Subcutaneous abdominal adipose tissue (tissue), 5 donors: ENCODE measurements at regions not wholly inside any gene's neighbourhood (a gene's known extent, or its start where the extent isn't known, plus 50 kb on each side); places are given as distances from the start of the nearest gene placed in this dataset.
A peak's percentile ranks its signal among the peaks of the same experiment; 100 is the strongest.

Experiments
- H3K27ac ChIP-seq: one replicate; pipeline ENCODE4 v1.7.0; 2013; ENCODE audit warnings: low read depth, mild to moderate bottlenecking, inconsistent platforms, low read length, moderate library complexity
- H3K27me3 ChIP-seq, 5 donors: one replicate each; pipeline ENCODE4 v1.7.0; 2013; ENCODE audit warnings: low read length in 5 of 5, inconsistent platforms in 1 of 5; ENCODE audit not compliant: control insufficient read depth in 5 of 5, insufficient read depth in 4 of 5
- H3K36me3 ChIP-seq, 5 donors: one replicate each; pipeline ENCODE4 v1.7.0; 2013; ENCODE audit warnings: low read length in 5 of 5; ENCODE audit not compliant: control insufficient read depth in 5 of 5, insufficient read depth in 5 of 5
- H3K4me1 ChIP-seq, 5 donors: one replicate each; pipeline ENCODE4 v1.7.0; 2013; ENCODE audit warnings: low read length in 5 of 5, mild to moderate bottlenecking in 3 of 5, moderate library complexity in 1 of 5; ENCODE audit not compliant: control insufficient read depth in 5 of 5, insufficient read depth in 5 of 5
- H3K4me3 ChIP-seq, 5 donors: one replicate each; pipeline ENCODE4 v1.7.0; 2013; ENCODE audit warnings: low read length in 5 of 5, low read depth in 1 of 5
- H3K9ac ChIP-seq, 5 donors: one replicate each; pipeline ENCODE4 v1.7.0; 2013; ENCODE audit warnings: low read length in 5 of 5, mild to moderate bottlenecking in 4 of 5, moderate library complexity in 3 of 5
- H3K9me3 ChIP-seq, 5 donors: one replicate each; pipeline ENCODE4 v1.7.0; 2013; ENCODE audit warnings: low read length in 5 of 5; ENCODE audit not compliant: control insufficient read depth in 5 of 5
- donor health status: healthy.
- donor health status: healthy.
- donor health status: healthy.
- donor health status: healthy.
- donor health status: healthy.

GRCh38 chr17:6348891-6349290, 86.0 kb downstream of the AIPL1 start:
- Histone ChIP-seq H3K27me3 (peaks cover 4 to 17% (median 13%) of the 10 kb centered on the region in 5 donors), H3K4me1 (peaks cover 0 to 6% (median 0%) of the 10 kb centered on the region in 5 donors), H3K9me3 (no peaks in the 10 kb centered on the region), H3K9ac (peak overlapping the region in 1 of 5 donors; percentile 31), H3K36me3 (no peaks in the 10 kb centered on the region), H3K4me3 (no peak overlapping the region), H3K27ac (no peak overlapping the region)

GRCh38 chr17:6347776-6348175, 87.1 kb downstream of the AIPL1 start:
- Histone ChIP-seq H3K27ac (no peak overlapping the region), H3K4me1 (peaks cover 0 to 6% (median 0%) of the 10 kb centered on the region in 5 donors), H3K9me3 (no peaks in the 10 kb centered on the region), H3K27me3 (peaks cover 4 to 15% (median 13%) of the 10 kb centered on the region in 5 donors), H3K9ac (no peak overlapping the region), H3K36me3 (no peaks in the 10 kb centered on the region), H3K4me3 (no peak overlapping the region)

- H3K27me3 ChIP-seq, result peaks cover 4 to 15% (median 10%) of the 10 kb centered on the region in 5 donors
- H3K4me1 ChIP-seq, result peaks cover 0 to 6% (median 0%) of the 10 kb centered on the region in 5 donors
- no peak overlapping the region for H3K9ac ChIP-seq
- no peaks in the 10 kb centered on the region for H3K9me3 ChIP-seq
- no peak overlapping the region for H3K27ac ChIP-seq
- H3K4me3 ChIP-seq, result no peak overlapping the region
- H3K36me3 ChIP-seq, result no peaks in the 10 kb centered on the region
These were observed 87.9 kb downstream of the AIPL1 start for GRCh38 chr17:6346986-6347385.

- H3K27ac ChIP-seq, result no peak overlapping the region
- H3K9me3 ChIP-seq, result no peaks in the 10 kb centered on the region
- no peak overlapping the region for H3K9ac ChIP-seq
- H3K27me3 ChIP-seq, result peaks cover 4 to 15% (median 5%) of the 10 kb centered on the region in 5 donors
- H3K4me3 ChIP-seq, result no peak overlapping the region
- no peaks in the 10 kb centered on the region for H3K36me3 ChIP-seq
- peaks cover 0 to 6% (median 0%) of the 10 kb centered on the region in 5 donors for H3K4me1 ChIP-seq
These were observed 88.7 kb downstream of the AIPL1 start for GRCh38 chr17:6346156-6346786.

GRCh38 chr17:6343736-6344135, 91.2 kb downstream of the AIPL1 start:
- Histone ChIP-seq H3K4me3 (no peak overlapping the region), H3K9ac (no peak overlapping the region), H3K9me3 (no peaks in the 10 kb centered on the region), H3K27ac (no peak overlapping the region), H3K4me1 (peaks cover 0 to under 1% (median 0%) of the 10 kb centered on the region in 5 donors), H3K36me3 (no peaks in the 10 kb centered on the region), H3K27me3 (peaks cover 0 to 15% (median 6%) of the 10 kb centered on the region in 5 donors)

GRCh38 chr17:6343191-6343590, 91.7 kb downstream of the AIPL1 start:
- no peak overlapping the region for H3K4me3 ChIP-seq
- H3K9me3 ChIP-seq, result no peaks in the 10 kb centered on the region
- H3K4me1 ChIP-seq, result no peaks in the 10 kb centered on the region
- H3K27ac ChIP-seq, result no peak overlapping the region
- no peaks in the 10 kb centered on the region for H3K36me3 ChIP-seq
- H3K27me3 ChIP-seq, result peaks cover 0 to 17% (median 5%) of the 10 kb centered on the region in 5 donors
- no peak overlapping the region for H3K9ac ChIP-seq

GRCh38 chr17:6340708-6341107, 94.2 kb downstream of the AIPL1 start:
- no peak overlapping the region for H3K27ac ChIP-seq
- no peak overlapping the region for H3K4me3 ChIP-seq
- no peak overlapping the region for H3K9ac ChIP-seq
- no peaks in the 10 kb centered on the region for H3K4me1 ChIP-seq
- peaks cover 0 to 7% (median 3%) of the 10 kb centered on the region in 5 donors for H3K27me3 ChIP-seq
- H3K9me3 ChIP-seq, result no peaks in the 10 kb centered on the region
- no peaks in the 10 kb centered on the region for H3K36me3 ChIP-seq

GRCh38 chr17:6334386-6334785, 100.5 kb downstream of the AIPL1 start:
- Histone ChIP-seq H3K27ac (no peak overlapping the region), H3K4me1 (no peaks in the 10 kb centered on the region), H3K27me3 (peaks cover 0 to 8% (median under 1%) of the 10 kb centered on the region in 5 donors)

GRCh38 chr17:6330936-6331335, 104.0 kb downstream of the AIPL1 start:
- Histone ChIP-seq H3K27me3 (peaks cover 0 to 6% (median 4%) of the 10 kb centered on the region in 5 donors), H3K27ac (no peak overlapping the region), H3K4me3 (no peak overlapping the region), H3K9me3 (peaks cover 0 to 2% (median 0%) of the 10 kb centered on the region in 5 donors), H3K4me1 (peaks cover 0 to 24% (median 2%) of the 10 kb centered on the region in 5 donors), H3K36me3 (no peaks in the 10 kb centered on the region), H3K9ac (no peak overlapping the region)

More at GRCh38 chr17:6334386-6334785, 100.5 kb downstream of the AIPL1 start:
- Histone ChIP-seq H3K9ac (no peak overlapping the region), H3K9me3 (no peaks in the 10 kb centered on the region), H3K36me3 (no peaks in the 10 kb centered on the region), H3K4me3 (no peak overlapping the region)

GRCh38 chr17:6328279-6328678, 106.6 kb downstream of the AIPL1 start:
- H3K4me1 ChIP-seq, result peaks cover 0 to 50% (median 2%) of the 10 kb centered on the region in 5 donors
- no peak overlapping the region for H3K9ac ChIP-seq
- H3K4me3 ChIP-seq, result no peak overlapping the region
- H3K27ac ChIP-seq, result no peak overlapping the region
- no peaks in the 10 kb centered on the region for H3K36me3 ChIP-seq
- peaks cover 0 to 2% (median 0%) of the 10 kb centered on the region in 5 donors for H3K9me3 ChIP-seq
- peaks cover 0 to 6% (median 4%) of the 10 kb centered on the region in 5 donors for H3K27me3 ChIP-seq
